GM10248 (cell line): ENCODE measurements at regions not wholly inside any gene's neighbourhood (a gene's known extent, or its start where the extent isn't known, plus 50 kb on each side); places are given as distances from the start of the nearest gene placed in this dataset.

Source experiments
- CTCF ChIA-PET: fragments of 300-600 bp; sonication (Branson Sonifier 250); formaldehyde crosslinking; extraction: SDS; loops from one replicate; lab custom pipeline; 2021; ENCODE audit warnings: antibody characterized with exemption; lab: Yijun Ruan, JAX
- POLR2A ChIA-PET: fragments of 350-650 bp; sonication (Branson Sonifier 250); formaldehyde crosslinking; extraction: SDS; loops from one replicate; lab custom pipeline; 2020; ENCODE audit warnings: antibody characterized with exemption; lab: Yijun Ruan, JAX
- DNase-seq: peaks from one replicate; pipeline ENCODE4 v3.0.0; 2012; ENCODE audit errors: extremely low spot score
- TF ChIP-seq, protein P1 (sequence below): IDR thresholded peaks from 2 replicates; pipeline ENCODE4 v1.5.1; 2012; ENCODE audit warnings: mild to moderate bottlenecking, low read depth; ENCODE audit errors: extremely low read depth, missing control alignments, control extremely low read depth

GRCh38 chr11:97888641-97889040, 1132.1 kb upstream of the CNTN5 start:
- no peak for DNase-seq
- ChIA-PET POLR2A (no interaction called here), CTCF (no interaction called here)
- TF ChIP-seq, protein P1, sequence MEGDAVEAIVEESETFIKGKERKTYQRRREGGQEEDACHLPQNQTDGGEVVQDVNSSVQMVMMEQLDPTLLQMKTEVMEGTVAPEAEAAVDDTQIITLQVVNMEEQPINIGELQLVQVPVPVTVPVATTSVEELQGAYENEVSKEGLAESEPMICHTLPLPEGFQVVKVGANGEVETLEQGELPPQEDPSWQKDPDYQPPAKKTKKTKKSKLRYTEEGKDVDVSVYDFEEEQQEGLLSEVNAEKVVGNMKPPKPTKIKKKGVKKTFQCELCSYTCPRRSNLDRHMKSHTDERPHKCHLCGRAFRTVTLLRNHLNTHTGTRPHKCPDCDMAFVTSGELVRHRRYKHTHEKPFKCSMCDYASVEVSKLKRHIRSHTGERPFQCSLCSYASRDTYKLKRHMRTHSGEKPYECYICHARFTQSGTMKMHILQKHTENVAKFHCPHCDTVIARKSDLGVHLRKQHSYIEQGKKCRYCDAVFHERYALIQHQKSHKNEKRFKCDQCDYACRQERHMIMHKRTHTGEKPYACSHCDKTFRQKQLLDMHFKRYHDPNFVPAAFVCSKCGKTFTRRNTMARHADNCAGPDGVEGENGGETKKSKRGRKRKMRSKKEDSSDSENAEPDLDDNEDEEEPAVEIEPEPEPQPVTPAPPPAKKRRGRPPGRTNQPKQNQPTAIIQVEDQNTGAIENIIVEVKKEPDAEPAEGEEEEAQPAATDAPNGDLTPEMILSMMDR, result no peak

- no peak for DNase-seq
- ChIA-PET CTCF (no interaction called here), POLR2A (no interaction called here)
- TF ChIP-seq, protein P1, result no peak
Observed at GRCh38 chr11:97890466-97890865, 1130.3 kb upstream of the CNTN5 start.

DNA sequence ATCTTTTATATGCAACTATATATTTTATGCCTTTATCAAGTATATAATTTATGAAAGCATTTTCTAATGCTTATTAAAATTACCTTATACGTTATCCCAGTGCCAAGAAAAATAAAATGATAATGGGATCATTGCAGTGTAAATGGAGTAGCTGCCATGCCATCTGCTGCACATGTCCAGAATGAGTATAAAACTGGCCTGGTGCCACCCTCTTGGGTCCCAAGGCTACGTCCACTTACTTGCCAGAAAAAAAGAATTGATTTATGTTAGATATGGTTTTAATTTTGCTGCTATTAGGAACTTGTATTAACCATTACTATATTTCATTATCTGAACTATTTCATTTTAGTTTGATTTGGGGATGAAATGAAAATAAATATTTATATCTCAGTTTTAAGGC, 1127.1 kb upstream of the CNTN5 start:
- DNase-seq, result no peak
- TF ChIP-seq, protein P1, result no peak
- ChIA-PET CTCF (no interaction called here), POLR2A (no interaction called here)

DNA sequence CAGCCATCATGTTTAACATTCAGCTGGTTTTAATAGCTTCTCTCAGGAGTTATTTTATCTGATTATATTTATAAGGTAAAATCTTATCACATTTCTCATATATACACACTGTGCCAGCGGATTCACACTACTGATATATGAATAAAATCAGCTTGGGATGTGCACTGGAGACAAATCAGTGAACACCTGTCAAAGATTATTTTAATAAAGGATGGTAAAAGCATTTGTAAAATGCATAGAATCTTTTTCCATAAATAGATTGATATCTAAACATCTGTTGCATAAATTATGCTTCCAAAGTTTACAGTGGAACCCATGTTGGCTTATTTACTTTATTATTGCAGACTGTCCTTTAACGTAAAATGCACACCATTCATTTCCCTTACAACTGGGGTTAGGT, 1125.8 kb upstream of the CNTN5 start:
- DNase-seq, result no peak
- TF ChIP-seq, protein P1, result no peak
- CTCF ChIA-PET, result no interaction called here
- POLR2A ChIA-PET, result no interaction called here

DNA sequence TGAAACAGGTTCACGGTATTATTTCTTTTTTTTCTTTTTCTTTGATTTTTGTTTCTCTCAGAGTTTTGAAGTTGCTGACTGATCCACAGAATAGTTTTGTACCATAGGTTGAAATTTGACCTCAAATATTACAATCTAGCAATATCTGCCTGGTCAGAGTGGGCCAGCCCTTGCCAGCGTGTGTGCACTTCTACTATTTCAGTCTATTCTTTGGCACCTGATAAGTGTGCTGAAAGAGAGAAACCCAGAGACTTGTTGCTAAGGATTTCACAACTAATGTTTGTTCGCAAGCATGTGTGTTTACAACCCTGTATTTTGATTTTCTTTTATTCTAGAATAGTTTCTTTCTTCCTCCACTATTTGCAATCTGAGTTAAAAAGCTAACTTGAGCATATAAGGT, 1125.2 kb upstream of the CNTN5 start:
- CTCF ChIA-PET, result no interaction called here
- DNase-seq, result no peak
- POLR2A ChIA-PET, result no interaction called here
- TF ChIP-seq, protein P1, result no peak

GRCh38 chr11:97902828-97903227, 1117.9 kb upstream of the CNTN5 start:
- DNase-seq, result no peak
- ChIA-PET POLR2A (no interaction called here), CTCF (no interaction called here)
- TF ChIP-seq, protein P1, result no peak

- ChIA-PET CTCF (no interaction called here), POLR2A (no interaction called here)
- TF ChIP-seq, protein P1, result no peak
- DNase-seq, result no peak
Observed at GRCh38 chr11:97905101-97905500, 1115.6 kb upstream of the CNTN5 start.
